ENCODE measurements at regions not wholly inside any gene's neighbourhood (a gene's known extent, or its start where the extent isn't known, plus 50 kb on each side); places are given as distances from the start of the nearest gene placed in this dataset.

DNA sequence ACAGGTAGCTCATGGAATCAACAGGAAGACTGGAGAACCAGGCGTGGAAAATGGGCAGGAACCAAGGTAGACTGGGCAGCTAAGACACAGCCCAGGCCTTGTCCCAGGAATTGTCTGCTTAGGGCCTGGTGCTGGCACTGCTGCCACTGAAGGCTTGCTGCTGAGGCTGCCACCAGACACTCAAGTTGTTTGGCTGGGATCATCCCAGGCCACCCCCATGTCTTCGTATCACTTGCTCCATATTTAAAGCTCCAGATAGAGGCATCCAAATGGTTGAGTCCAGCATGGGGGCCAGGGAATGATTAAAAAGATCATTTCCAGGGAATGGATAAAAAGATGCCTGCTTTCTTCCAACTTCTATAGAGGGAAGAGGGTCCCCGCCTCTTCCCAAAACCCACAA lies 107.4 kb upstream of the GADD45A start:
- TF ChIP-seq, protein P1, sequence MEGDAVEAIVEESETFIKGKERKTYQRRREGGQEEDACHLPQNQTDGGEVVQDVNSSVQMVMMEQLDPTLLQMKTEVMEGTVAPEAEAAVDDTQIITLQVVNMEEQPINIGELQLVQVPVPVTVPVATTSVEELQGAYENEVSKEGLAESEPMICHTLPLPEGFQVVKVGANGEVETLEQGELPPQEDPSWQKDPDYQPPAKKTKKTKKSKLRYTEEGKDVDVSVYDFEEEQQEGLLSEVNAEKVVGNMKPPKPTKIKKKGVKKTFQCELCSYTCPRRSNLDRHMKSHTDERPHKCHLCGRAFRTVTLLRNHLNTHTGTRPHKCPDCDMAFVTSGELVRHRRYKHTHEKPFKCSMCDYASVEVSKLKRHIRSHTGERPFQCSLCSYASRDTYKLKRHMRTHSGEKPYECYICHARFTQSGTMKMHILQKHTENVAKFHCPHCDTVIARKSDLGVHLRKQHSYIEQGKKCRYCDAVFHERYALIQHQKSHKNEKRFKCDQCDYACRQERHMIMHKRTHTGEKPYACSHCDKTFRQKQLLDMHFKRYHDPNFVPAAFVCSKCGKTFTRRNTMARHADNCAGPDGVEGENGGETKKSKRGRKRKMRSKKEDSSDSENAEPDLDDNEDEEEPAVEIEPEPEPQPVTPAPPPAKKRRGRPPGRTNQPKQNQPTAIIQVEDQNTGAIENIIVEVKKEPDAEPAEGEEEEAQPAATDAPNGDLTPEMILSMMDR (tag by site-specific recombination; IDR thresholded peaks at IDR 0.05) = no peak
- TF ChIP-seq YY1 (tag by site-specific recombination; IDR thresholded peaks at IDR 0.05) (no peak), ZNF174 (tag by site-specific recombination; IDR thresholded peaks at IDR 0.05) (no peak), ZNF140 (tag by site-specific recombination; IDR thresholded peaks at IDR 0.05) (no peak)

Measured in HEK293 (cell line).